Amniotic stem cell (primary cell): ENCODE measurements at regions not wholly inside any gene's neighbourhood (a gene's known extent, or its start where the extent isn't known, plus 50 kb on each side); places are given as distances from the start of the nearest gene placed in this dataset.

ENCODE experiments used
- DNase-seq: peaks from one replicate; lab custom pipeline; 2025; lab: John Stamatoyannopoulos, UW

- no peak for DNase-seq
These were observed 434.4 kb downstream of the PTPRU start for GRCh38 chr1:29670752-29671151.

GRCh38 chr1:29669912-29670311 lies 433.6 kb downstream of the PTPRU start:
- no peak for DNase-seq

GRCh38 chr1:29669158-29669871 lies 433.0 kb downstream of the PTPRU start:
- no peak for DNase-seq

GRCh38 chr1:29668551-29669157 lies 432.3 kb downstream of the PTPRU start:
- DNase-seq, result no peak

GRCh38 chr1:29667951-29668350 lies 431.6 kb downstream of the PTPRU start:
- DNase-seq, result no peak

- DNase-seq, result no peak
These were observed 428.4 kb downstream of the PTPRU start for GRCh38 chr1:29664711-29665110.

- no peak for DNase-seq
These were observed 422.4 kb downstream of the PTPRU start for GRCh38 chr1:29658688-29659087.

GRCh38 chr1:29657816-29658215 lies 421.5 kb downstream of the PTPRU start:
- no peak for DNase-seq

GRCh38 chr1:29655945-29656850 lies 419.9 kb downstream of the PTPRU start:
- DNase-seq, result no peak

GRCh38 chr1:29655145-29655544 lies 418.8 kb downstream of the PTPRU start:
- DNase-seq, result no peak

- DNase-seq, result no peak
These were observed 417.6 kb downstream of the PTPRU start for GRCh38 chr1:29653886-29654450.

GRCh38 chr1:29653034-29653810 lies 416.9 kb downstream of the PTPRU start:
- no peak for DNase-seq

- no peak for DNase-seq
These were observed 415.7 kb downstream of the PTPRU start for GRCh38 chr1:29651684-29652665.

- DNase-seq, result no peak
These were observed 414.9 kb downstream of the PTPRU start for GRCh38 chr1:29651246-29651645.

- no peak for DNase-seq
These were observed 414.2 kb downstream of the PTPRU start for GRCh38 chr1:29650476-29650875.

- DNase-seq, result no peak
These were observed 413.7 kb downstream of the PTPRU start for GRCh38 chr1:29650041-29650400.

GRCh38 chr1:29649189-29650040 lies 413.1 kb downstream of the PTPRU start:
- DNase-seq, result no peak

GRCh38 chr1:29648798-29649188 lies 412.5 kb downstream of the PTPRU start:
- no peak for DNase-seq

GRCh38 chr1:29648026-29648425 lies 411.7 kb downstream of the PTPRU start:
- DNase-seq, result no peak

GRCh38 chr1:29647581-29647980 lies 411.3 kb downstream of the PTPRU start:
- no peak for DNase-seq
